Endometrial microvascular endothelial cells (primary cell): ENCODE measurements at regions not wholly inside any gene's neighbourhood (a gene's known extent, or its start where the extent isn't known, plus 50 kb on each side); places are given as distances from the start of the nearest gene placed in this dataset.

Source experiments
- in situ Hi-C: cut with HindIII; loops from 2 replicates; pipeline ENCODE4 v1.10.0; 2017; ENCODE audit warnings: low sequenced_read_pairs, low pct_unique_long_range_greater_than_20kb; ENCODE audit errors: inconsistent ontology term

- in situ Hi-C loops: no loop called here
Observed at GRCh38 chr2:62313449-62314227, 117.7 kb downstream of the B3GNT2 start.

DNA sequence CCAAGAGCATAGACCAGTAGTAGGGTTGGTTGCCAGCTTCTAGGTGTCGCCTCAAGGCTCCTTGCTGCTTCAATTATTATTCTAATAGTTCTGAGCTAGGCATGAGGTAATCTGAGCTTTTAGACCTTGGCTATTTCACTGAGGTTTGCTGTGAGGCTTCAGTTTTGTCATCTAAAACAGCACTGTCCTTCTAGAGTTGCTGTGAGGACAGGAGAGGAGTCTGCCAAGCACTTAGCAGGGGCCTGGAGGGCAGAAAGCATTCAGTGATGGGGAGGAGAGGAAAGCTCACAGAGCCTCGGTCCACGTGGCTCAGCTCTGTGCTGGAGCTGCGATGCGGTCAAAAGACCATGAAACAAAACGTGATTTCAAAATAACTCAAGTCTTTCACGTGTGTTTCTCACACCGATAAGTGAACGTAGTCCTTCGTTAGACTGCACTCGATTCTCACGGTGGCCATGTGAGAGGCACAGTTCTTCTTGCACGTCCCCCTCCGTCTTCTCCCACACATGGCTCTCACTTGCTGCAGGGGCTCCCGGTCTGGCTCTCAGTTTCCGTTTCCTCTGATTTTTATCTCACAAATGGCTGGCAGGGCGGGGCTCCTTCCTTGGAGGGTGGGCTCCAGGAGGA, 113.7 kb downstream of the B3GNT2 start:
- in situ Hi-C loops: no loop called here

- in situ Hi-C loops: no loop called here
Observed at GRCh38 chr2:62309081-62309464, 113.2 kb downstream of the B3GNT2 start.

GRCh38 chr2:62307469-62308389, 111.8 kb downstream of the B3GNT2 start:
- in situ Hi-C loops: no loop called here

- in situ Hi-C loops: no loop called here
Observed at GRCh38 chr2:62306751-62307468, 111.0 kb downstream of the B3GNT2 start.

- in situ Hi-C loops: no loop called here
Observed at GRCh38 chr2:62305421-62306176, 109.7 kb downstream of the B3GNT2 start.

DNA sequence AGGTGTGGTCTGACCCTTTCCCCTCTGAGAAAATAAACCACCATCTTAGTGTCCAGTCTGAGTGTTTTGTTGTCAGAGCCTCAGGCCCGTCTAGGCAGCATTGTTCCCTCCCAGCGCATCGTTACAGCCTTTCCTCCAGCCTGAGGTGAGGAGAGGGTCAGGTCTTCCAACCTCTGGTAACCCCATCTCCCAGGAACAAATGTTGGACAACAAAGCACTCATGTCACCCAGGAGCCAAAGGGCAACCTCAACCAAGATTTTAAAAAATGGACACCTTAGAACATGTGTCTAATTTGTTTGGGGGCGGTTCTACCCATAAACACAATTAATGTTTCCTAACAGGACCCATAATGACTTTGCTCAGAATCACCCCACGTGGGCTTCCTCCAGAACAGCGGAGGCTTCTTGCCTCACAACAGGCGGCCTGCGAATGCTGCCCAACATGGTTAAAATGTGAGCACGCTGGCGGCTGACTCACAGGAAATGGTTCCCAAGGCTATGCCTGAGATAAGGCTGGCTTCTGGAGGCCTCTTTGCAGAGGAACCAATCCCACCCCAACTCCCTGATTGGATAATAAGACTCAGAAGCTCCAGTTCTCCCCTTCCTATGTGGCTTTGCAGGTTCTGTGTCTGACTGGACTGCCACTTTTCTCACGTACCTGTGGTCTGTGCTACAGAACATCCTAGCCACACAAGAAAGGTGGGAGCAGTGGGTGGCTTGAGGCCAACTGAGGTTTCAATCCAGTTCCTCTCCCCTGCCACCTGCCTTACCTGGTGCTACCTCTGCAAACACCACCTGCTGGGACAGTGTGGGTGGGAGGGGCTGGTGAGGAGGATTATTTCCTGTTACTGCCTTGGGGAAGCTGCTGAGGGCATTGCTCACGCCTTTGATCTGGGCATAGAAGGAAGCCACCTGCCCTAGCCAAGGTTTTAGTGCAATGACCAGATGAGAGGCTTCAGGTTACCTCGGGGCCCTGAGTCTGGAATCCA, 108.8 kb downstream of the B3GNT2 start:
- in situ Hi-C loops: no loop called here

DNA sequence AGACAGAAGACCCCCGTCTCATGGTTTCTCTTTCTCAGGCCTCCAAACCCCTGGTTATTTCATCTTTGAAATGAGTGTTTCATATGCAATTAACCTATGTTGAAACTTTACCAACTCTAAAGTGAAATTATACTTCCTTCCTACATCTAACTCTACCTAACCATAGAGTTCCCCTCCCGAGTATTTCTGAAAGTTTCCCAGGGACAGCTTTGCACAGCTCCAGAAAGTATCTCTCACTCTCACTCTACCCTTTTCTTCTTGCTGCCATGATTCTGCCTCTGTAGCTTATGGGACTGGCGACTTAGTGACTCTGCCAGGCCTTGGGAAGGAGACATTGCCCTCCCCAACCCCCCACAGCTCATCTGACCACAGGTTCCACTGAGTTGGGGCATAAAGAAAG, 107.9 kb downstream of the B3GNT2 start:
- in situ Hi-C loops: no loop called here

DNA sequence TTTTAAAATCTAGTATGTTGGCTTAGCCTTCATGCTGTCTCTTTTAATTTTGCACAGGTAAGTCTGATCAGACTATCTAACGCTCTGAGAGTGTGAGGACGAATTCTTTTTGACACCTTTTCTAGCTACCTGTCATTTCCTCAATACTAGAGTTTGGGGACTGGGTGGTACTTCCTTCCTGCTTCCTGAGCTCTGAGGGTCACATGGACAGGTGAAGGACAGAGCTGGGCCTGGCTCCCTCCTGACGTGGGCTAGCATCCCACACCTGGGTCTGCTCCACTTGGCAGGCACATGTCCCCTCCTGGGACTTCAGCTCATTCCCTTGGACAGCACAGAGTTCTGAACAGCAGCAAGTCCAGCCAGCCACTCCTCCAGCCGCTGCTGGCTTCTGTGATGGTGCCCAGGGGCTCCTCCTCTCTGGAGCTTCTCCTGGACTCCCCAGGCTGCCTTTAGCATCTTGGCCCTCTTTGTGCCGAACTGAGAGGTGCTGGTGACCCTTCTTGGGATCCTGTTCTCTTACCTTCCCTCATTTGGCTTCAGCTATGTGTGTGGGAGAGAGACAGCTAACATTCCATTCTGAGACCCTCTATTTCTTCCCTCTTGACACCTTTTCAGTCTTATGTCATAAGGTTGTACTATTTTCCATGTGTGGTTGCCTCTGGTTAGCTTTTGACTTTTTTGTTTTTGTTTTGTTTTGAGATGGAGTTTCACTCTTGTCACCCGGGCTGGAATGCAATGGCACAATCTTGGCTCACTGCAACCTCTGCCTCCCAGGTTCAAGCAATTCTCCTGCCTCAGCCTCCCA, 106.9 kb downstream of the B3GNT2 start:
- in situ Hi-C loops: no loop called here

- in situ Hi-C loops: no loop called here
Observed at GRCh38 chr2:62300925-62301324, 105.0 kb downstream of the B3GNT2 start.

DNA sequence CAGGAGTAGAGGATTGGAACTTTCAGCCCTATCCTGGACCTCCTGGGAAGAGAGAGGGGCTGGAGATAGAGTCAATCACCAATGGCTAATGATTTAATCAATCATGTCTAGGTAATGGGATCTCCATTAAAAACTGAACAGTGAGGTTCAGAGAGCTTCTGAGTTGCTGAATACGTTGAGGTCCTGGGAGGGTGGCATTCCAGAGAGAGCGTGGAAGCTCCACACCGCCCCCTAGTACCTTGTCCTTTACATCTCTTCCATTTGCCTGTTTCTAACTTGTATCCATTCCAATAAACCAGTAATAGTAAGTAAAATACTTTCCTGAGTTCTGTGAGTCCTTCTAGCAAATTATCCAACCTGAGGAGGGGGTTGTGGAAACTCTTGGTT, 101.7 kb downstream of the B3GNT2 start:
- in situ Hi-C loops: no loop called here

DNA sequence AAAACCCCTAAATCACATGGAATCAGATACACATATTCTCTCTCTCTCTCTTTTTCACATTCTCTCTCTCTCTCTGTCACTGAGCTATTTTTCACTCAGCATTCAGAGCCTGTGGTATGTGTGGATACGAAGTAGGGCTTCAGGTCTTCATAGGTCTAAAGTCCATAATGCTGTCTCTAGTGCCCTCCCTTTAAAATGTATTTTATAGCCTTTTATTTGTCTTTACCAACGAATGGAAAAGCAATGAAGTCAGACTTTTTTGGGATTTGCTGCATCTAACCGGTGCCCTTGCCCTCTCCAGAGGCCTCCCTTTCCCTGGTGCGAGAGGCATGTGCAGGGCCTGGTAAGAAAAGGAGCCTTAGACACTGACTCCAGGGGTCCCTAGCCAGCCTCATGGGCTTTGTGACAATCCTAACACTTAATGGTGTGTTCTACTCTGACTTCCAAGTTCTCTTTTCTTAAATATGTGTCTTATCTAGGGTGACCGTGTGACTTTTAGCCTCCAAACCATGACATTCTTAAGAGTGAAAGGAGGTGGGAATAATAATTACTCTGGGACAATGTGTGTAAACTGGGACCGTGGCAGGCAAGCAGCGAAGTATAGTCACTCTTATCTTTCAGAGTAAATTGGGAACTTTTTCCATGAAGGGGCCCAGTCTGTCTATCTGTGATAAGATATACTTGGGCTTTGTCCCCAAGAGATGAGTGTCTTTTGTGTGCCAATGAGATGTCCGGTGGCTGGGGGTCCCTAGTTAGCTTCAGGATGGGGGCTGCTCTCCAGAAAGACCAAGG, 101.1 kb downstream of the B3GNT2 start:
- in situ Hi-C loops: no loop called here

DNA sequence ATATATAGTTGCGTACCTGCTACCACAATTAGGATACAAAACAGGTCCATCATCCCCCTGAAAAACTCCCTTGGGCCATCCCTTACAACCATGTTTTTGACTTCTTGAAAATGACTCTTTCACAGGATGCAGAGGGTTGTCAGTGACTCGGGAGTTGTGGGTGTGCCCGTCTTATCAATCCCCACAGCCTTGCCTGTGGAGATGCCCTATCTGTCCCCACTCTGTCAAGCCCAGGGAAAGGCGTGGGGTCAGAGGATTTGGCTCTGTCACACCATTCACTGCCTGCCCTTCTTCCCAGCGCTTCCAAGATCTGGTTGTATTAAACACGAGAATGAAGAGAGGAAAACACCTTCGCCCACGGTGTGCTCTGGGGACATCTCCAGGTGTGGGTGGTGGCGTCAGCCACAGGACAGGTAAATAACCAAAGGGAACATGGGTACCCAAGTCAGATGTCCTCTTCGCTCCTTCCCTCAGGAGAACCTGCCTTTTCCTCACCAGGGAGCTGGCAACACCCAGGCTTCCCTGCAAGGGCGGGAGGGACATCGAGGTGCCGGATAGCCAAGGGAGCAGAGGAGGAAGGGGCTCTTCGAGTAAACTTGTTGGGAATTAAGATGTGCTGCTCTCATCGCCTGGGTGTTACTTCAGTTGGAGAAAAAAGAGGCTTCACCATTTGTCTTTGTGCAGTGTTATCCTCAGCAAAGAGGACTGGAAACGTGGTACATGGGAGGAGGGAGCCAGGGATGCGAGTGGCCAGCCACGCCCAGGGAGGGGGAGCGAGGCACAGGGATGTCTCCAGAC, 100.3 kb downstream of the B3GNT2 start:
- in situ Hi-C loops: no loop called here

GRCh38 chr2:62293490-62294271, 97.8 kb downstream of the B3GNT2 start:
- in situ Hi-C loops: no loop called here
